Adrenal gland (tissue), 5 donors: ENCODE measurements at regions not wholly inside any gene's neighbourhood (a gene's known extent, or its start where the extent isn't known, plus 50 kb on each side); places are given as distances from the start of the nearest gene placed in this dataset.
"Not testable (repeated sequence)": the region's sequence is repeated elsewhere in the genome, so short reads cannot be mapped to it uniquely, and the experiment has no call there.

ENCODE experiments used
- CTCF ChIP-seq, 6 experiments: fragments of 450-650 bp in 4 of 6; fragments of 200-600 bp in 2 of 6; sonication (generic) in 1 of 6; IDR thresholded peaks; 1 replicate in 5 of 6; 2 replicates in 1 of 6; pipeline versions ENCODE4 v1.5.1 to v1.8.0; 2016 to 2021; ENCODE audit warnings: antibody characterized with exemption in 6 of 6, mild to moderate bottlenecking in 2 of 6, moderate library complexity in 1 of 6
- POLR2A ChIP-seq, 2 donors: fragments of 450-650 bp; IDR thresholded peaks; one replicate each; pipeline ENCODE4 v1.6.1; 2017; ENCODE audit warnings: antibody characterized with exemption in 2 of 2, mild to moderate bottlenecking in 2 of 2, moderate library complexity in 1 of 2
- donor health status: DM: no; HTN: no; CAD: no.

GRCh38 chr1:101600615-101601014, 363.8 kb downstream of the S1PR1 start:
- TF ChIP-seq POLR2A, CTCF (IDR thresholded peaks at IDR 0.05): not testable (repeated sequence)
